GM12891 (cell line): ENCODE measurements at regions not wholly inside any gene's neighbourhood (a gene's known extent, or its start where the extent isn't known, plus 50 kb on each side); places are given as distances from the start of the nearest gene placed in this dataset.

Source experiments
- DNase-seq: peaks from one replicate; pipeline ENCODE4 v3.0.0; 2011; ENCODE audit warnings: low spot score; ENCODE audit not compliant: insufficient read length
- FAIRE-seq: peaks from 2 replicates; lab custom pipeline; 2011; peaks lifted over from hg19 to GRCh38; lab: Jason Lieb, UNC
- PAX5 ChIP-seq: IDR thresholded peaks from 2 replicates; pipeline ENCODE4 v1.6.1; 2011; ENCODE audit warnings: low read length, moderate library complexity, mild to moderate bottlenecking; ENCODE audit not compliant: insufficient read depth, severe bottlenecking
- POLR2A ChIP-seq: IDR thresholded peaks from 2 replicates; pipeline ENCODE4 v1.6.1; 2011; ENCODE audit warnings: low read depth, low read length, control low read depth
- POLR2AphosphoS5 ChIP-seq: IDR thresholded peaks from 2 replicates; pipeline ENCODE4 v1.6.1; 2011; ENCODE audit warnings: low read depth, low read length, control low read depth
- POU2F2 ChIP-seq: IDR thresholded peaks from 2 replicates; pipeline ENCODE4 v1.6.1; 2011; ENCODE audit warnings: low read depth, mild to moderate bottlenecking, control low read depth, low read length, moderate library complexity
- SPI1 ChIP-seq: IDR thresholded peaks from 2 replicates; pipeline ENCODE4 v1.6.1; 2011; ENCODE audit warnings: low read depth, low read length, control low read depth
- TAF1 ChIP-seq: IDR thresholded peaks from 2 replicates; pipeline ENCODE4 v1.6.1; 2011; ENCODE audit warnings: low read depth, low read length, control low read depth

DNA sequence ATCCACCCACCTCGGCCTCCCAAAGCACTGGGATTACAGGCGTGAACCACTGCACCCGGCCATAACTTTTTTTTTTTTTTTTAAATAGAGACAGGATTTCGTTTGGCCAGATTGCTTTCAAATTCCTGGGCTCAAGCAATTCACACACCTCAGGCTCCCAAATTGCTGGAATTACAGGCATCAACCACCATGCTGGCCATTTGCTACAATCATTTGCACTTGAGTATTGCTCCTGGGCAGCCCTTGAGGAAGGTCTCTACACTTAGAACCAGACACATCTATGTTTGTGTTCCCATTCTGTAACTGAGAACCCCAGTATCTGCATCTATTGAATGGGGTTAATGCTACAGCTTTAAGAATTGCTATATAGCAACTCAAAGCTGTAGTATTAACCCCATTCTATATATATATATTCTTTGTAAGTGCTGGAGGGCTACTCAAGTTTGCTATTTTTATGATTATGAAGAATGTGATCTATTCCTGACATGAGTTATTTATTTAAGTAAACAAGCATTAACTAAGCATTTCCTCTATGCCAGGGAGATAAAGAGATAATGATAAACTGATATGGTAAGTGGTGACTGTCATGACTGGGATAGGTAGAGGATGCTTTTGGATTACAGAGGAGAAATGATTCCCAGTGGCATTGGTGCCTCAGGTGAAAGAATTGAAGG, 496.5 kb upstream of the TNC start:
- DNase-seq, result no peak
- TF ChIP-seq PAX5, result no peak
- no peak for TF ChIP-seq POLR2A
- no peak for TF ChIP-seq SPI1
- TF ChIP-seq POLR2AphosphoS5, result no peak
- TF ChIP-seq TAF1, result no peak
- no peak for TF ChIP-seq POU2F2
- no peak for FAIRE-seq

DNA sequence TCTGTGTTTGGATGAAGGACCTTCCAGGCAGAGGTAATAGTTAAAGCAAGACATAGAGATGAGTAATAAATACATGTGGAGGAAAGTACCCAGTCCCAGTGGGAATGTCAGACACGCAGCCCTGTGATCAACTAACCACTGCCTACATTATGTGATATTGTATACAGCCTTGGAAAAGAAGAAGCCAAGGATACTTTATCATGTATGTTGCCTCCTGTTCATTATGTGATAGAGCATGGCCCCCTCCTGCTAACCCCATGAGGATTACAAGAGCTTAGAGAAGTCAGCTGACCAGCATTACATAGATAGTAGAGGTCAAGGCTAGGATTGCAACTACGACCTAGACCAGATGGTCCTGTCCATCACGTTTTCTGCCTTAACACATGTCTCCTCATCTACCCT, 497.0 kb upstream of the TNC start:
- no peak for DNase-seq
- TF ChIP-seq POLR2A, result no peak
- no peak for TF ChIP-seq TAF1
- no peak for TF ChIP-seq POLR2AphosphoS5
- no peak for TF ChIP-seq SPI1
- no peak for TF ChIP-seq POU2F2
- no peak for TF ChIP-seq PAX5
- no peak for FAIRE-seq

DNA sequence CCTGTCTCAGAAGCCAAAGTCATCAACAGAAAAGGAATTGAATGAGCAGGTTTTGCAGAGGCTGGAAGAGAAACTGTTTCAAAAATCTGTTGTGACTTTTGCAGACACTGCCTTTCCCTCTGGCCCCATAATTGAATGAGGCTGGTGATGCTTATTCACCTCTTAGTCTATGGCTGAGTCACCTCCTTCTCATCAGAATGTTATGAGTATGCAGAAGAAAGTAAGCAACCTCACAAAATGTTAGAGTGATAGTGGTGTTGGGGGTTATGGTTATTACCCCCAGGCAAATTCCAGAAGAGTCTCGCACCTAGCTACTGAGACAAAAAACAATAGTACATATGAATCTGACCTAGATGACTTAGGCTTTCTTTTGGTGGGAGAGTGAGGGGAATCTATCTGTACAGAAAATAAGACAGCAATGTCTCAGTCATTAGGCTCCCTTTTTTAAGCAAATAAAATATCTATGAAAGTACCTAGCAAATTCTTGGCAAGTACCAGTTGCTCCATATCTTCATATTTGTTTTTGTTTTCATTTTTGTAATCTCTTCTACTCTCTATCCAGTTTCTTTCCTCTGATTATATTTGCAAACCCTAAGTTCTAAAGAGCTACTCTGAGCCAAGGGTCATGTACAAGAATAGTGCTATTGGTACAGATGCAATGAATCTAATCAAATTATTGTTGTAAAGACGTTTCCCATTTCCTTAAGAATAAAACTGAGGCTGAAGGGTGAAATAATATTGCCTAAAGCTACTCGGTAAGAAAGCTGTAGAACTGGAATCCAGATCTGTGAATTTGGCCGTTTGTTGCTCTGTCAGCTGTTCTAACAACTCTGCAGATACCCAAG, 498.1 kb upstream of the TNC start:
- FAIRE-seq, result no peak
- DNase-seq, result no peak
- no peak for TF ChIP-seq POLR2A
- TF ChIP-seq SPI1, result no peak
- no peak for TF ChIP-seq POU2F2

DNA sequence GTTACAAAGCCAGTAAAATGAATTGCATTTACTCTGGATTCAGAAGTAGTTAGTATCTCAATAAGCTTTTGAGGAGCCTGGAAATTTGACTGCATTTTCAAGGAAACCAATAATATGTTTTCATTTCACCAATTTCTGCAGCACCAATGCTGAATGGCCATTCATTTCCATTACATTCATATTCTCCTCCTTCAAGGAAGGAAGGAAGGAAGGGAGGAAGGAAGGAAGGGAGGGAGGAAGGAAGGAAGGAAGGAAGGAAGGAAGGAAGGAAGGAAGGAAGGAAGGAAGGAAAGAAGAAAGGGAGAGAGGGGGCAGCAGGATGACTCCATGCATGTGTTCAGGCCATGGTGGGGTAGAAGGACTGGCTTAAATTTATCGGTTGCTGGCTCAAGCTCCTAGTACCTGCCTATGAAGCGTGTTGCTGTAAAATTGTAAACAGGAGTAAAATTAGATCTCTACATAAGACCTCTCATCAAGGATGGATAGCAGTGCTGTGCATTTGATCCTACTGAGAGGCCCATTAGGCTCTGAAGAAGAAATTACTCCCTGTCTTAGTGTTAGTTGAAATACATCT, 498.8 kb upstream of the TNC start:
- DNase-seq, result no peak
- FAIRE-seq, result no peak
- TF ChIP-seq POLR2A, result no peak
- TF ChIP-seq SPI1, result no peak
- TF ChIP-seq POLR2AphosphoS5, result no peak
- no peak for TF ChIP-seq PAX5
- TF ChIP-seq POU2F2, result no peak
- TF ChIP-seq TAF1, result no peak

DNA sequence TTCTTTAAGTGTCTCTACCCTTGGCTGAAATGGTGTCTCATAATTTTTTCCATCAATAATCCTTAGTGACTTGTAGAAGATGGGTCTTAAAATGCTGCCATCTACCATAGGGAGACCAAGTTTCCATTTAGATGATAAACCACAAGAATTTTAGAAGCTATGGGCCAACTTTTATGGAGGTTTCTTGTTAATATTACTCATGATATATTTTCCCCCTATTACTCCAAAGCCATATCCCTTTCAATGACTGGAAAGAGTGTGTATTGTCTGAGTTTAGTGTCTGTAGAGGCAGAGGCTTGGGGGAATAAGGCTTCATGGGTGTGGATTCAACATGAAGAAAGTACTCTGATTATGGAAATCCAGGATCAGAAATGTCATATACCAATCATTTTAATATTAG, 507.3 kb upstream of the TNC start:
- TF ChIP-seq PAX5, result no peak
- TF ChIP-seq SPI1, result no peak
- no peak for TF ChIP-seq POLR2AphosphoS5
- TF ChIP-seq POLR2A, result no peak
- TF ChIP-seq TAF1, result no peak
- TF ChIP-seq POU2F2, result no peak
- DNase-seq, result no peak
- no peak for FAIRE-seq

DNA sequence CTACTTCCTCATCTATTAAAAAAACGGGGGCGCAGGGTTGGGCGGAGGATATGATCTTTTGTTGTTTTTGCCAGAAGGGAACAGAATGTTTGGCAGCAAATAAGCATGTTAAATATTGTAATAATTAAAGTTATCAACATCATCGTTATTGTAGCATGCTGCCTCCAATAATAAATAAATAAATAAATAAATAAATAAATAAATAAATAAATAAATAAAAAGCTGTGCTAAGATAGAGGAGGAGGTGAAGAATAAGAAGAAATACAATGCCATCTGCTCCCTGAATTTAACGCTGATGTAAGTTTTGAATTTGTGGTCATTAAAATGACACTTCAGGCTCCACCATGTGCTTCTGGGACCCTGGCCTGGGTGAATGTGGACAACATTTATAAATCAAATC, 508.0 kb upstream of the TNC start:
- no peak for DNase-seq
- no peak for TF ChIP-seq SPI1
- TF ChIP-seq PAX5, result no peak
- TF ChIP-seq TAF1, result no peak
- TF ChIP-seq POLR2A, result no peak
- no peak for TF ChIP-seq POLR2AphosphoS5
- TF ChIP-seq POU2F2, result no peak

DNA sequence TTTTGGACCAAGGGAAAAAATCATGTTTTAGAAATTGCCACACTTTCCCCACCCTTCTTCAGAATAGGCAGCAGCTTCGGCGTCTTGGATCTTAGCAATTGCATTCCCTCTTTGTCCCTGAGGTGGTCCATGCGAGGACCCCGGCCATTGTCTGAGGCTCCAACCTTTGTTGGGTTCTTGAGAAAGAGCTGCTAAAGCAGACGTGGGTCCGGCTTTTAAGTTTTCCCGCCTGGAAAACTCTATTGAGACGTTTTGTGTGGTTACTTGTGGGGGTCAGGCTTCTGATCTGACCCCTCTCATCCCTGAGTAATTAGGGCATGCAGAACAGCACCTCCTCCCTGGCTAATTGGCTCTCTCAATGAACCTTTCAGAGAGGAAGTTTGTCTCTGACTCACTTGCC, 509.6 kb upstream of the TNC start:
- TF ChIP-seq TAF1 (no peak), PAX5 (no peak), POU2F2 (no peak), POLR2A (no peak), SPI1 (no peak), POLR2AphosphoS5 (no peak)
- FAIRE-seq (no peak), DNase-seq (no peak)

More for the DNA sequence above, 508.0 kb upstream of the TNC start:
- FAIRE-seq, result no peak

DNA sequence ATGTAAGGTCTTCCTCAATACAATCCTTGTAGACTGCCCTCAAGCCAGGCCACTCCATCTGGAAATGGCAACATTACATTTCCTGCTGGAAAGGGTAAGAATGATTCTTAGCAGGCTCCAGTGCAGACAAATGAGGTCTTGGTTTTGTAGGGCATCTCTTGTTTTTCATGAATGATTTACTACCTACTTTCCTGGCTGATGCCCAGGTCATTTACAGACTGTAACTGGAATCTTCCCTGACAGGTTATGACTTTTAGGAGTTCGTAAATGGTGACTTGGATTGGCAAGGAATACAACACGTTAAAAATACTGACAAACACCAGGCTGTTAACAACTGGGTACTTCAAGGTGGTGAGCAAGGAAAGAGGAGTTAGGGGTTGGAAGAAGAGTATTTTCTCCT, 510.5 kb upstream of the TNC start:
- TF ChIP-seq POLR2AphosphoS5 (no peak), TAF1 (no peak), SPI1 (no peak), PAX5 (no peak), POLR2A (no peak), POU2F2 (no peak)
- DNase-seq, result no peak
- no peak for FAIRE-seq

DNA sequence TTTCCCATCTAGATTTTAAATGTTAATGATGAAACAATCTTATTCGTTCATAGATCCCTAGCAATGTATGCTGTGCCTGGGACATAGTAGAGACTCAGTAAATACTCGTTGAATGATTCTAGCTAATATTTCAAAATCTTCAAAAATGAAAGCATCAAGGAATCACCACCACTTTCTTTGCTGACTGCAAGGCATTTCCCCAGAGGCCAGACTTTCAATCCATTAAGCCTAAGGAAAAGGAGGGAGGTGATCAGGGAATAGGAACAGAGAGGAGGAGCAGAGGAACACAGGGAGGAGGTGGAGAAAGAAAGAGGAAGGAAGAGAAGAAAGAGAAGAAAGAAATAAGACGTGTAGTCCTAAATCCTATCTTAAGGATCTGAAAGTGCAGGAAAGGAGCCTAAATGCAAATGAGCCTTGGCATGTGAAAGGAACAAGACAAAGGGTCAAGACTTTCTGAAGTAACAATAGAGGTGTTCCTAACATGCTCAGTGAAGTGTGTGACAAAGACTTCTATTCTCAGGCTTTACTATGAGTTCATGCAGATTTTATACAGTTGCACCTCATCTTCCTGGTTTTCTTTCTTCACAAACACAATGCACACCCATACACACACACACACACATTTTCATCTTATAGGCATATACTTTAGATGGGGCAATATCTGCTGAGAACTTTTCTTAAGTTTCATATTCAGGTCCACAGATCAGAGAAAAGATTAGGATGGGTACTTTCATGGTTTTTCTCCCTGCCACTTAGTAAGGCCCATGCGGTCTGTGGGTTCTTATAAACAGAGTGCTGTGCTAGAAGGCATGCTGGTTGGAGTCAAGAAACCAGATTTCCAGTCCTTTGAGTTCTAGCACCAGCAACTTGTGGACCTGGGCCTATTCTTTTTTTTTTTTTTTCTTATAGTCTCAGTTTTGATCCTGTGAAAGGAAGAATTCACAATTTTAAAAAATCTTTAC, 512.2 kb upstream of the TNC start:
- TF ChIP-seq TAF1 (no peak), POU2F2 (no peak), POLR2A (no peak), PAX5 (no peak), POLR2AphosphoS5 (no peak), SPI1 (no peak)
- FAIRE-seq (no peak), DNase-seq (no peak)
